ENCODE measurements at regions not wholly inside any gene's neighbourhood (a gene's known extent, or its start where the extent isn't known, plus 50 kb on each side); places are given as distances from the start of the nearest gene placed in this dataset.

GRCh38 chr6:121664158-121664557 lies 228.7 kb downstream of the GJA1 start:
- no peak for TF ChIP-seq CTCF (IDR thresholded peaks at IDR 0.05; ENCODE audit: poor library complexity, severe bottlenecking)
- no peak for TF ChIP-seq EP300 (conservative IDR thresholded peaks at IDR 0.05; ENCODE audit: poor library complexity, severe bottlenecking)
- no peak for TF ChIP-seq RAD21 (conservative IDR thresholded peaks at IDR 0.05)
- no peak for TF ChIP-seq POLR2AphosphoS5 (IDR thresholded peaks at IDR 0.05)
- no peak for TF ChIP-seq REST (IDR thresholded peaks at IDR 0.05; ENCODE audit: borderline replicate concordance)
- TF ChIP-seq EZH2 (IDR thresholded peaks at IDR 0.05; ENCODE audit: borderline replicate concordance, insufficient read depth, low read length, poor library complexity, severe bottlenecking) = no peak
- TF ChIP-seq MXI1 (conservative IDR thresholded peaks at IDR 0.05; ENCODE audit: poor library complexity, severe bottlenecking) = no peak
- TF ChIP-seq TAF1 (IDR thresholded peaks at IDR 0.05; ENCODE audit: low read depth) = no peak
